ENCODE measurements at regions not wholly inside any gene's neighbourhood (a gene's known extent, or its start where the extent isn't known, plus 50 kb on each side); places are given as distances from the start of the nearest gene placed in this dataset.
A peak's percentile ranks its signal among the peaks of the same experiment; 100 is the strongest.

DNA sequence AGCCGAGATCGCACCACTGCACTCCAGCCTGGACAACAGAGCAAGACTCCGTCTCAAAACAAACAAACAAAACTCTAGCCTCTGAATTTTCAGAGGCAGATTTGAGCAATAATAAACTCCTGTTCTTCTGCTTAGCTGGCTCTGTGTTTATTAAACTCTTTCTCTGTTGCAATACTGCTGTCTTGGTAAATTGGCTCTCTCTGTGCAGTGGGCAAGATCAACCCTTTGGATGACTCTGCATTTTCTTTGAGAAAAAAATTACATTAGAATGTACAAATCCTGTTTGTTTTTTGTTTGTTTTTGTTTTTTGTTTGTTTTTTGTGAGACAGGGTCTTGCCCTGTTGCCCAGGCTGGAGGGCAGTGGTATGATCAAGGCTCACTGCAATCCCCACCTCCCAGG, 75.8 kb upstream of the RPH3AL start:
- Histone ChIP-seq H3K27ac (no peak overlapping the region), H3K4me3 (no peak overlapping the region), H3K27me3 (no peaks in the 10 kb centered on the region), H3K36me3 (no peaks in the 10 kb centered on the region), H3K4me1 (peaks cover 0 to 8% (median 0%) of the 10 kb centered on the region in 9 donors), H3K9me3 (peaks cover 0 to 19% (median 6%) of the 10 kb centered on the region in 11 donors)
- ATAC-seq (no peak), DNase-seq (no peak)
- no peak for TF ChIP-seq CTCF (IDR thresholded peaks at IDR 0.05)
- intact Hi-C loops (cut with DNase I) = no loop called here
- WGBS, 2 donors = 97% methylated on average over 3 of the region's 3 CpGs

DNA sequence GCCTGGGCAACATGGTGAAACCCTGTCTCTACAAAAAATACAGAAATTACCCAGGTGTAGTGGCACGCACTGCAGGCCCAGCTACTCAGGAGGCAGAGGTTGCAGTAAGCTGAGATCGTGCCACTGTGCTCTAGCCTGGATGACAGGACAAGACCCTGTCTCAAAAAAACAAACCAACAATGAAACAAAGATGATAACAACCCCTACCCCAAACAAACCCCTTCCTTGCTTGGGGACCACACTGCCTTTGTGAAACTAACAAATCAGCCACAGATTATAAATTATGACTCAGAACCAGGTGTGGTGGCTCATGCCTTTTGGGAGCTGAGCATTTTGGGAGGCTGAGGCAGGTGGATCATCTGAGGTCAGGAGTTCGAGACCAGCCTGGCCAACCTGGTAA, 75.3 kb upstream of the RPH3AL start:
- ATAC-seq (no peak), DNase-seq (no peak)
- Histone ChIP-seq H3K9me3 (peaks cover 0 to 19% (median 6%) of the 10 kb centered on the region in 11 donors), H3K36me3 (no peaks in the 10 kb centered on the region), H3K27me3 (no peaks in the 10 kb centered on the region), H3K4me1 (peaks cover 0 to 12% (median 0%) of the 10 kb centered on the region in 9 donors), H3K27ac (no peak overlapping the region), H3K4me3 (no peak overlapping the region)
- 90 to 93% methylated on average over 3 of the region's 3 CpGs for WGBS, 2 donors
- no peak for TF ChIP-seq CTCF (IDR thresholded peaks at IDR 0.05)
- intact Hi-C loops (cut with DNase I) = no loop called here

DNA sequence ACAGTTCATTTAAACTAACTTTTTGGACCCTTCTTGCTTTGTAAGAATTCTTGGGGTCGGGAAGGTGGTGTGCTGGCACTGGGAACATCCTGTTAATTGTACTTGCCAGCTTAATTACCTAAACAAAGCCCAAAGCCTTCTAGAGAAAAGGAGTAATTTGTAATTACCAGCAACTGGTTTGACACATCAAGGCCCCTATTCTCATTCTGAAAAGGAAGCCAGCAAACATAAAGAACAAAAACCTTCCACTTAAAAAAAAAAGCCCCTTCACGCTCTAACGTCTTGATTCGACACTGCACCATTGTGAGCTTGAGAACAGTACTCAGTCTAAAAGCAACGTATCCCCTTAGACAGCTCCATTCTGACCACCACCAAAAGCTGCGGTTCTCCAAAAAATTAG, 74.7 kb upstream of the RPH3AL start:
- H3K36me3 ChIP-seq = no peaks in the 10 kb centered on the region
- peaks cover 0 to 19% (median 6%) of the 10 kb centered on the region in 11 donors for H3K9me3 ChIP-seq
- intact Hi-C loops (cut with DNase I) = no loop called here
- no peak for TF ChIP-seq CTCF (IDR thresholded peaks at IDR 0.05)
- peaks cover 0 to 13% (median 0%) of the 10 kb centered on the region in 9 donors for H3K4me1 ChIP-seq
- 43 to 49% methylated on average over 6 of the region's 6 CpGs for WGBS, 2 donors
- peaks cover 0 to 4% (median 0%) of the 10 kb centered on the region in 7 donors for H3K27me3 ChIP-seq
- no peak for DNase-seq
- no peak for ATAC-seq
- H3K27ac ChIP-seq = no peak overlapping the region
- H3K4me3 ChIP-seq = no peak overlapping the region

GRCh38 chr17:422196-422930, 69.8 kb upstream of the RPH3AL start:
- TF ChIP-seq CTCF (IDR thresholded peaks at IDR 0.05) = no peak
- Histone ChIP-seq H3K27ac (peak overlapping the region in 5 of 10 donors; percentile 28 to 68 (median 59)), H3K9me3 (no peaks in the 10 kb centered on the region), H3K27me3 (peaks cover 0 to 5% (median 0%) of the 10 kb centered on the region in 7 donors), H3K4me1 (peaks cover 0 to 19% (median 0%) of the 10 kb centered on the region in 9 donors), H3K36me3 (no peaks in the 10 kb centered on the region), H3K4me3 (no peak overlapping the region)
- intact Hi-C loops (cut with DNase I) = no loop called here
- 71 to 83% methylated on average over 16 of the region's 16 CpGs for WGBS, 2 donors
- no peak for DNase-seq
- ATAC-seq = no peak
